ENCODE measurements at regions not wholly inside any gene's neighbourhood (a gene's known extent, or its start where the extent isn't known, plus 50 kb on each side); places are given as distances from the start of the nearest gene placed in this dataset.

DNA sequence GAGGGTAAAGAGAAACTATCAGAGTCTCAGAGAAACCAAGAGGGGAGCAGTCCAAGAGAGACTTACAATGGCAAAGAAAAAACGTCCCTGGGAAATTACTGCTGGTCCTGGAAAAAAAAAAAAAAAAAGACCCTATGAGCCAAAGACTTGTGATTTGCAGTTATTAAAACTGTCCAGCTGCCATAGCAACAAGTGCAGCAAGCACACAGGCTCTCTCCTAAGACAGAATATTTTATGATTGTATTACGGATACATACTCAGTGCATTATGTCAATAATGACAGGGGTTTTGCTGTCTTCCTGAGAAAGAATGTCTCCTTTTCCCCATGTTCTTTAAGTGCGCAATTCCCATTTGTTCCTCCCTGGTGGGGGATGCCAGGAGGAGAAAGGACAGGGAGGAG is 178.5 kb downstream of the GPAM start:
- TF ChIP-seq, protein P1, sequence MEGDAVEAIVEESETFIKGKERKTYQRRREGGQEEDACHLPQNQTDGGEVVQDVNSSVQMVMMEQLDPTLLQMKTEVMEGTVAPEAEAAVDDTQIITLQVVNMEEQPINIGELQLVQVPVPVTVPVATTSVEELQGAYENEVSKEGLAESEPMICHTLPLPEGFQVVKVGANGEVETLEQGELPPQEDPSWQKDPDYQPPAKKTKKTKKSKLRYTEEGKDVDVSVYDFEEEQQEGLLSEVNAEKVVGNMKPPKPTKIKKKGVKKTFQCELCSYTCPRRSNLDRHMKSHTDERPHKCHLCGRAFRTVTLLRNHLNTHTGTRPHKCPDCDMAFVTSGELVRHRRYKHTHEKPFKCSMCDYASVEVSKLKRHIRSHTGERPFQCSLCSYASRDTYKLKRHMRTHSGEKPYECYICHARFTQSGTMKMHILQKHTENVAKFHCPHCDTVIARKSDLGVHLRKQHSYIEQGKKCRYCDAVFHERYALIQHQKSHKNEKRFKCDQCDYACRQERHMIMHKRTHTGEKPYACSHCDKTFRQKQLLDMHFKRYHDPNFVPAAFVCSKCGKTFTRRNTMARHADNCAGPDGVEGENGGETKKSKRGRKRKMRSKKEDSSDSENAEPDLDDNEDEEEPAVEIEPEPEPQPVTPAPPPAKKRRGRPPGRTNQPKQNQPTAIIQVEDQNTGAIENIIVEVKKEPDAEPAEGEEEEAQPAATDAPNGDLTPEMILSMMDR (IDR thresholded peaks at IDR 0.05 in 8 of 11, conservative IDR thresholded peaks at IDR 0.05 in 3 of 11), result no peak
- no peak for TF ChIP-seq POLR2A (IDR thresholded peaks at IDR 0.05)

Data from spleen (tissue), 7 donors.